Testis (tissue), 2 donors: ENCODE measurements at regions not wholly inside any gene's neighbourhood (a gene's known extent, or its start where the extent isn't known, plus 50 kb on each side); places are given as distances from the start of the nearest gene placed in this dataset.

Experiments
- POLR2A ChIP-seq: fragments of 450-650 bp; IDR thresholded peaks from one replicate; pipeline ENCODE4 v1.6.1; 2017; ENCODE audit warnings: antibody characterized with exemption, mild to moderate bottlenecking, moderate library complexity
- TF ChIP-seq, protein P1 (sequence below), 3 experiments: fragments of 450-650 bp in 2 of 3; fragments of 200-600 bp in 1 of 3; sonication (generic) in 1 of 3; IDR thresholded peaks; one replicate each; pipeline ENCODE4 v1.5.1; 2016 to 2019; ENCODE audit warnings: antibody characterized with exemption in 3 of 3, mild to moderate bottlenecking in 2 of 3, moderate library complexity in 1 of 3

DNA sequence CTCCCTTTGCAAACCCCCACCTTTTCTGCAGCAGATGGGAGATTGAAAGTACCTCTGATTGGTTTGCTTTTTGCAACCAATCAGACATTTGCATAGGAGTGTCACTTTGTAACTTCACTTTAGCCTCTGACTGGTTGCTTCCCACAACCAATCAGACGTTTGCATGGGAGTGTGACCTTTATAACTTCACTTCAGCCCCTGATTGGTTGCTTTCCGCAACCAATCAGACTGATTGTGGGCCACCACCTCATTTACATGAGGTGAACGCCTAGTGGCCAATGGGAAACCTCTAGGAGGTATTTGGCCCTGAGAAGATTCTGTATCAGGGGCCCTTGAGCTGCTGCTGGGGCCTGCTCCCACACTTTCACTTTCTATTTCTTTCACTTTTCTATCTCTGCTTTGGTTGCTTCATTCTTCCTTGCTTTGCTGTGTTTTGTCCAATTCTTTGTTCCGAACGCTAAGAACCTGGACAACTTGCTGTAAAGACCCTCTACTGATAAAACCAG, 106.0 kb upstream of the PRICKLE1 start:
- no peak for TF ChIP-seq POLR2A
- TF ChIP-seq, protein P1, sequence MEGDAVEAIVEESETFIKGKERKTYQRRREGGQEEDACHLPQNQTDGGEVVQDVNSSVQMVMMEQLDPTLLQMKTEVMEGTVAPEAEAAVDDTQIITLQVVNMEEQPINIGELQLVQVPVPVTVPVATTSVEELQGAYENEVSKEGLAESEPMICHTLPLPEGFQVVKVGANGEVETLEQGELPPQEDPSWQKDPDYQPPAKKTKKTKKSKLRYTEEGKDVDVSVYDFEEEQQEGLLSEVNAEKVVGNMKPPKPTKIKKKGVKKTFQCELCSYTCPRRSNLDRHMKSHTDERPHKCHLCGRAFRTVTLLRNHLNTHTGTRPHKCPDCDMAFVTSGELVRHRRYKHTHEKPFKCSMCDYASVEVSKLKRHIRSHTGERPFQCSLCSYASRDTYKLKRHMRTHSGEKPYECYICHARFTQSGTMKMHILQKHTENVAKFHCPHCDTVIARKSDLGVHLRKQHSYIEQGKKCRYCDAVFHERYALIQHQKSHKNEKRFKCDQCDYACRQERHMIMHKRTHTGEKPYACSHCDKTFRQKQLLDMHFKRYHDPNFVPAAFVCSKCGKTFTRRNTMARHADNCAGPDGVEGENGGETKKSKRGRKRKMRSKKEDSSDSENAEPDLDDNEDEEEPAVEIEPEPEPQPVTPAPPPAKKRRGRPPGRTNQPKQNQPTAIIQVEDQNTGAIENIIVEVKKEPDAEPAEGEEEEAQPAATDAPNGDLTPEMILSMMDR (IDR thresholded peaks at IDR 0.05), result no peak
